GM12891 (cell line): ENCODE measurements at regions not wholly inside any gene's neighbourhood (a gene's known extent, or its start where the extent isn't known, plus 50 kb on each side); places are given as distances from the start of the nearest gene placed in this dataset.

Source experiments
- PAX5 ChIP-seq: IDR thresholded peaks from 2 replicates; pipeline ENCODE4 v1.6.1; 2011; ENCODE audit warnings: low read length, moderate library complexity, mild to moderate bottlenecking; ENCODE audit not compliant: insufficient read depth, severe bottlenecking
- POLR2A ChIP-seq: IDR thresholded peaks from 2 replicates; pipeline ENCODE4 v1.6.1; 2011; ENCODE audit warnings: low read depth, low read length, control low read depth
- POLR2AphosphoS5 ChIP-seq: IDR thresholded peaks from 2 replicates; pipeline ENCODE4 v1.6.1; 2011; ENCODE audit warnings: low read depth, low read length, control low read depth
- POU2F2 ChIP-seq: IDR thresholded peaks from 2 replicates; pipeline ENCODE4 v1.6.1; 2011; ENCODE audit warnings: low read depth, mild to moderate bottlenecking, control low read depth, low read length, moderate library complexity
- SPI1 ChIP-seq: IDR thresholded peaks from 2 replicates; pipeline ENCODE4 v1.6.1; 2011; ENCODE audit warnings: low read depth, low read length, control low read depth
- TAF1 ChIP-seq: IDR thresholded peaks from 2 replicates; pipeline ENCODE4 v1.6.1; 2011; ENCODE audit warnings: low read depth, low read length, control low read depth

DNA sequence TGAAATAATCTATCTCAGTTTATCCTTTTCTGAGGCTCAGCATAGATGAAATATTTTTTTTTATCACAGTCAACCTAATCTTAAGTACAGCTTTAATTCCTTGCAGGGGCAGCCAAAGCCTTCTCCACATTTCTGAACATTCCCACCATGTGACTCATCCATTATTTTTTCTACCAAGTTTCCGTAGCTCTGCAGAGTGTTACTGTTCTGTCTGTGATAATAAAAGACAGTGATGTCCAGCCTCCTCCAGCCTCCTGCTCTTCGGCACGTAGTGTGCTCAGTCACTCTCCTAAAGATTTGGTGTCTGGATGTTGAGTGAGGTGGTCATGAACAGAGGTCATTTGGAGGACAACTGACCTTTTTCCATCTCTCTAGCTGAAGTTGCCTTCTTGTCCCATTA, 338.1 kb upstream of the ADAMTS16 start:
- TF ChIP-seq SPI1 (no peak), POLR2A (no peak), TAF1 (no peak), POU2F2 (no peak), POLR2AphosphoS5 (no peak), PAX5 (no peak)
